WTC11 (cell line): ENCODE measurements at regions not wholly inside any gene's neighbourhood (a gene's known extent, or its start where the extent isn't known, plus 50 kb on each side); places are given as distances from the start of the nearest gene placed in this dataset.

Experiments
- ATAC-seq: fragments of 200-7000 bp; cut with Tn5 transposase; 2 replicates; pipeline ENCODE4 v1.10.0; 2021; ENCODE audit warnings: mild to moderate bottlenecking, moderate library complexity
- CTCF ChIA-PET: fragments of 300-600 bp; sonication (Branson Sonifier 250); formaldehyde crosslinking; loops from one replicate; lab custom pipeline; 2021; ENCODE audit warnings: antibody characterized with exemption; lab: Charles Lee
- POLR2A ChIA-PET: fragments of 350-600 bp; sonication (Branson Sonifier 250); formaldehyde crosslinking; loops from one replicate; lab custom pipeline; 2021; ENCODE audit warnings: antibody characterized with exemption; lab: Charles Lee
- DNase-seq: peaks from one replicate; pipeline ENCODE4 v3.0.0; 2021; ENCODE audit warnings: low spot score
- H3K27ac Mint-ChIP-seq: 2 replicates; pipeline ENCODE4 v1.8.0; 2021; ENCODE audit warnings: mixed read lengths
- H3K27me3 Mint-ChIP-seq: 2 replicates; pipeline ENCODE4 v1.8.0; 2021; ENCODE audit warnings: low read depth, mild to moderate bottlenecking, moderate library complexity, mixed read lengths
- H3K36me3 Mint-ChIP-seq: 2 replicates; pipeline ENCODE4 v1.8.0; 2021; ENCODE audit warnings: mixed read lengths
- H3K4me1 Mint-ChIP-seq: 2 replicates; pipeline ENCODE4 v1.8.0; 2022; ENCODE audit warnings: mixed read lengths
- H3K4me3 Mint-ChIP-seq: 2 replicates; pipeline ENCODE4 v1.8.0; 2021; ENCODE audit warnings: mild to moderate bottlenecking, moderate library complexity, mixed read lengths
- H3K9me3 Mint-ChIP-seq: 2 replicates; pipeline ENCODE4 v1.8.0; 2021; ENCODE audit warnings: mixed read lengths
- ATF1 ChIP-seq: sonication (generic); formaldehyde crosslinking; IDR thresholded peaks from 2 replicates; pipeline ENCODE4 v1.8.1; 2023; ENCODE audit warnings: mild to moderate bottlenecking, moderate library complexity, missing genetic modification reagents
- CREB1 ChIP-seq: sonication (generic); formaldehyde crosslinking; IDR thresholded peaks from 2 replicates; pipeline ENCODE4 v1.8.0; 2023; ENCODE audit warnings: mild to moderate bottlenecking, missing genetic modification reagents
- CREM ChIP-seq: sonication (generic); formaldehyde crosslinking; IDR thresholded peaks from 2 replicates; pipeline ENCODE4 v1.8.1; 2022; ENCODE audit warnings: mild to moderate bottlenecking, missing genetic modification reagents, moderate library complexity
- GTF2I ChIP-seq: fragments of 250-450 bp; sonication (Bioruptor Pico); conservative IDR thresholded peaks from 2 replicates; pipeline ENCODE4 v1.4.0; 2021; ENCODE audit warnings: mild to moderate bottlenecking
- NFATC4 ChIP-seq: fragments of 250-450 bp; sonication (Bioruptor Pico); IDR thresholded peaks from 2 replicates; pipeline ENCODE4 v1.9.0; 2021; ENCODE audit warnings: mild to moderate bottlenecking
- NR3C1 ChIP-seq: sonication (generic); formaldehyde crosslinking; conservative IDR thresholded peaks from 2 replicates; pipeline ENCODE4 v1.8.1; 2023; ENCODE audit warnings: low read depth, mild to moderate bottlenecking, missing genetic modification reagents
- OVOL2 ChIP-seq: fragments of 250-450 bp; sonication (Bioruptor Pico); IDR thresholded peaks from 2 replicates; pipeline ENCODE4 v1.9.0; 2021; ENCODE audit warnings: mild to moderate bottlenecking, borderline replicate concordance
- PRRX2 ChIP-seq: fragments of 250-450 bp; sonication (Bioruptor Pico); IDR thresholded peaks from 2 replicates; pipeline ENCODE4 v1.8.0; 2021; ENCODE audit warnings: mild to moderate bottlenecking
- RORB ChIP-seq: fragments of 250-450 bp; sonication (Bioruptor Pico); IDR thresholded peaks from 2 replicates; pipeline ENCODE4 v1.9.0; 2021; ENCODE audit warnings: mild to moderate bottlenecking
- TEAD4 ChIP-seq: sonication (generic); formaldehyde crosslinking; IDR thresholded peaks from 2 replicates; pipeline ENCODE4 v1.8.0; 2022; ENCODE audit warnings: mild to moderate bottlenecking, missing genetic modification reagents
- ZNF121 ChIP-seq: sonication (generic); formaldehyde crosslinking; IDR thresholded peaks from 2 replicates; pipeline ENCODE4 v1.8.0; 2023; ENCODE audit warnings: missing genetic modification reagents
- ZNF219 ChIP-seq: sonication (generic); formaldehyde crosslinking; IDR thresholded peaks from 2 replicates; pipeline ENCODE4 v1.8.0; 2023; ENCODE audit warnings: missing genetic modification reagents, mild to moderate bottlenecking, borderline replicate concordance
- ZNF281 ChIP-seq: sonication (generic); formaldehyde crosslinking; IDR thresholded peaks from 2 replicates; pipeline ENCODE4 v1.8.0; 2023; ENCODE audit warnings: mild to moderate bottlenecking, missing genetic modification reagents
- ZNF425 ChIP-seq: fragments of 250-450 bp; sonication (Bioruptor Pico); conservative IDR thresholded peaks from 2 replicates; pipeline ENCODE4 v1.9.0; 2021; ENCODE audit warnings: mild to moderate bottlenecking
- TF ChIP-seq, protein P1 (sequence below): fragments of 200-600 bp; IDR thresholded peaks from 2 replicates; pipeline ENCODE4 v1.8.0; 2022; ENCODE audit warnings: antibody characterized with exemption
- TF ChIP-seq, protein P2 (sequence below): fragments of 250-450 bp; sonication (Bioruptor Pico); IDR thresholded peaks from 2 replicates; pipeline ENCODE4 v2.1.2; 2022; ENCODE audit warnings: mild to moderate bottlenecking, moderate library complexity
- TF ChIP-seq, protein P3 (sequence below): sonication (generic); formaldehyde crosslinking; conservative IDR thresholded peaks from 2 replicates; pipeline ENCODE4 v1.8.1; 2023; ENCODE audit warnings: mild to moderate bottlenecking, low read depth, missing genetic modification reagents, moderate library complexity

DNA sequence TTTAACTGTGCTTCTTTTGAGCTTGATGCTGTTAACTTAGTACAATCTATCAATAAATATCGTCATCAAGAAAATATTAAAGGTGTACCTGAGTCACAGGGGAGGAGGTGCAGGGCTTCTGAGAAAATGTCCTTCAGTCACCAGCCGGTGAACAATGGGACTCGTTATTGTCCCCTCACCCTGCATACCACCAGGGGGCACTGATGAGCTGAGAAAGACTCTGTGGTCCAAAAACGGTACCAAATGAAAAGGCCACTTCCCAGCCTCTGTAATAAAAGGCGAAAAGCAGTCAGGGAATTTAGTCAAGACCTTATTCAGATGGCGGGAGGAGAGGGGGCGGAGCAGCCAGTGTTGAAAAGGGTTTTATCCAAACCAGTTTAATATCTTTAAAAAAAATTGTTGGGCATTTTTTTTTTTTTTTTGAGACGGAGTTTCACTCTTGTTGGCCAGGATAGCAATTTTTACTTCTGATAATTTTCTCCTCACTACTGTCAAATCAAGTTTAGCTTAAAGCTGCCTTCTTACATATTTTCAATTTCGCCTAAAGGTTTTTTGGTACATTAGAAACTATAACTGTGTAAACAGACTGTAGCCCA is 271.9 kb upstream of the ADAMTS16 start:
- DNase-seq = peak; percentile 82
- H3K27ac Mint-ChIP-seq = no peak overlapping the region
- ChIA-PET POLR2A (no interaction called here), CTCF (interaction anchor here (0.6 to 1.5 kb wide), 20 partner anchors 8 to 1038 kb away, joined by 3 to 11 read pairs (median 4); partner anchors contain the start of gene ICE1)
- H3K9me3 Mint-ChIP-seq = 0 out of 2 replicates have a peak, but pooled peaks cover 9% of the 10 kb centered on the region
- H3K4me3 Mint-ChIP-seq = no peak overlapping the region
- no peaks in the 10 kb centered on the region; the same call in 1 of the 2 replicates for H3K27me3 Mint-ChIP-seq
- TF ChIP-seq, protein P1, sequence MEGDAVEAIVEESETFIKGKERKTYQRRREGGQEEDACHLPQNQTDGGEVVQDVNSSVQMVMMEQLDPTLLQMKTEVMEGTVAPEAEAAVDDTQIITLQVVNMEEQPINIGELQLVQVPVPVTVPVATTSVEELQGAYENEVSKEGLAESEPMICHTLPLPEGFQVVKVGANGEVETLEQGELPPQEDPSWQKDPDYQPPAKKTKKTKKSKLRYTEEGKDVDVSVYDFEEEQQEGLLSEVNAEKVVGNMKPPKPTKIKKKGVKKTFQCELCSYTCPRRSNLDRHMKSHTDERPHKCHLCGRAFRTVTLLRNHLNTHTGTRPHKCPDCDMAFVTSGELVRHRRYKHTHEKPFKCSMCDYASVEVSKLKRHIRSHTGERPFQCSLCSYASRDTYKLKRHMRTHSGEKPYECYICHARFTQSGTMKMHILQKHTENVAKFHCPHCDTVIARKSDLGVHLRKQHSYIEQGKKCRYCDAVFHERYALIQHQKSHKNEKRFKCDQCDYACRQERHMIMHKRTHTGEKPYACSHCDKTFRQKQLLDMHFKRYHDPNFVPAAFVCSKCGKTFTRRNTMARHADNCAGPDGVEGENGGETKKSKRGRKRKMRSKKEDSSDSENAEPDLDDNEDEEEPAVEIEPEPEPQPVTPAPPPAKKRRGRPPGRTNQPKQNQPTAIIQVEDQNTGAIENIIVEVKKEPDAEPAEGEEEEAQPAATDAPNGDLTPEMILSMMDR = peak; percentile 76
- no peak for TF ChIP-seq RORB
- no peak for TF ChIP-seq OVOL2 (CRISPR knock-in tag)
- H3K36me3 Mint-ChIP-seq = no peaks in the 10 kb centered on the region
- ATAC-seq = peak; percentile 86
- H3K4me1 Mint-ChIP-seq = peaks cover 8% of the 10 kb centered on the region; the same call in 1 of the 2 replicates

DNA sequence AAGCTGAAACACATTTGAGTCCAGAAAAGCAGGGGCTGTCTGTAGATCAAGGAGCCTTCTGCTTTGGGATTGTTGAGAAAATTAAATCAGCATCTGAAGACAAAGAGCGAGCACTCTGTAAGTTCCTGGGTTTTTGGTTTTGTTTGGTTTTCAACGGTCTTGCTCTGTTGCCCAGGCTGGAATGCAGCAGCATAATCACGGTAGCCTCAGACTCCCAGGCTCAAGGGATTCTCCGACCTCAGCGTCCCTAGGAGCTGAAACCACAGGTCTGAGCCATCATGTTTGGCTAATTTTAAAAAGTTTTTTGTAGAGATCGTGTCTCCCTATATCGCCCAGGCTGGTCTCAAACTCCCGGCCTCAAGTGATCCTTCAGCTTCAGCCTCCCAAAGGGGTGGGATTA is 266.5 kb upstream of the ADAMTS16 start:
- POLR2A ChIA-PET = no interaction called here
- ATAC-seq (no peak), DNase-seq (no peak)
- Mint-ChIP-seq H3K4me1 (peaks cover 5% of the 10 kb centered on the region; the same call in 1 of the 2 replicates), H3K4me3 (no peak overlapping the region), H3K27ac (no peak overlapping the region), H3K36me3 (no peaks in the 10 kb centered on the region), H3K9me3 (no peaks in the 10 kb centered on the region), H3K27me3 (no peaks in the 10 kb centered on the region; the same call in 1 of the 2 replicates)
- TF ChIP-seq NFATC4 (CRISPR knock-in tag) = no peak
- no peak for TF ChIP-seq ATF1 (CRISPR knock-in tag)
- no peak for TF ChIP-seq CREM (CRISPR knock-in tag)
- CTCF ChIA-PET = no interaction called here

DNA sequence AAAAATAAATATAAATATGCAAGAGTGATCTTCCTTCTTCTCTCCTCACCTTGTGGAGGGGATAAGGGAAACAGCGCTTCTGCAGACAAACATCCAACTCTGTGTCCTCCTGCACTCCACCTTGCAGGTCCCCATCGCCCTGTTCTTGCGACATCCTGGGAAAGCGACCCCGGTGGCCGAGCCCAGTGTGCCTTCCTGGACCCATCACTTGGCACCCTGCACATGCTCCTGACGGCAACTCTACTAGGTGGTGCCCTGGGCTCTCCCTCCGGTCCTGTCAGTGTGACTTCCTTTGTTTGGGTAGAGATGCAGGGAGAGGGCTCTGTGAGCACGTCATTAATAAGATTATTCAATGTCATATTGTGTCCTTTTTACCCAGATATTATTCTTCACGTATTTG is 266.0 kb upstream of the ADAMTS16 start:
- no peaks in the 10 kb centered on the region for H3K9me3 Mint-ChIP-seq
- CTCF ChIA-PET = no interaction called here
- H3K27me3 Mint-ChIP-seq = no peaks in the 10 kb centered on the region; the same call in 1 of the 2 replicates

DNA sequence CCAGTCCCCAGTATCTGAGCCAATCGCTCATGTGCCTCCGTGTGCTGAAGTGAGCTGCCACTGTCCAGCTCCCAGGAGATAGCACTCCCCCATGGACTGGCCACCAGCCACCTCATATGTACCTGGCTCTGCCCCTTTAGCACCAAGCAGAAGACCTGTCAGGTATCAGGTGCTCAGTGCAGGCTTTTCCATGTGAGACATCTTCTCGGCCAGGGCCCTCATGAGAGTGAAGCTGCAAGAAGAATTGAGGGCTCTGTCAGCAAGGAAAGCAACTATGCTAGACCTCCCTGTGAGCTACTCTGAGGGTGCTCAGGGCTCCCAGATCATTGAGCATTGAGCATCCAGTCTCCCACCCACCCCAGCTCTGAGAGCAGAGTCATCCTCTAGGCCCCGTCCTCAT is 264.2 kb upstream of the ADAMTS16 start:
- Mint-ChIP-seq H3K9me3 (no peaks in the 10 kb centered on the region), H3K27me3 (no peaks in the 10 kb centered on the region), H3K36me3 (no peaks in the 10 kb centered on the region), H3K27ac (no peak overlapping the region), H3K4me1 (peaks cover 10% of the 10 kb centered on the region), H3K4me3 (no peak overlapping the region)
- ChIA-PET CTCF (interaction anchor here (0.7 to 1.3 kb wide), 3 partner anchors 7 to 619 kb away, joined by 3 to 7 read pairs (median 5); partner anchors contain the start of gene ADAMTS16), POLR2A (no interaction called here)
- no peak for DNase-seq
- ATAC-seq = no peak
- TF ChIP-seq CREB1 (CRISPR knock-in tag) = no peak
- TF ChIP-seq ZNF219 (CRISPR knock-in tag) = no peak
- TF ChIP-seq TEAD4 (CRISPR knock-in tag) = no peak
- no peak for TF ChIP-seq ZNF281 (CRISPR knock-in tag)
- TF ChIP-seq NR3C1 (CRISPR knock-in tag) = no peak
- no peak for TF ChIP-seq GTF2I (CRISPR knock-in tag)
- no peak for TF ChIP-seq ZNF425 (CRISPR knock-in tag)
- TF ChIP-seq ATF1 (CRISPR knock-in tag) = no peak

More for the DNA sequence above, 266.0 kb upstream of the ADAMTS16 start:
- no peak overlapping the region for H3K27ac Mint-ChIP-seq
- no peak for DNase-seq
- no peaks in the 10 kb centered on the region for H3K36me3 Mint-ChIP-seq
- TF ChIP-seq, protein P2, sequence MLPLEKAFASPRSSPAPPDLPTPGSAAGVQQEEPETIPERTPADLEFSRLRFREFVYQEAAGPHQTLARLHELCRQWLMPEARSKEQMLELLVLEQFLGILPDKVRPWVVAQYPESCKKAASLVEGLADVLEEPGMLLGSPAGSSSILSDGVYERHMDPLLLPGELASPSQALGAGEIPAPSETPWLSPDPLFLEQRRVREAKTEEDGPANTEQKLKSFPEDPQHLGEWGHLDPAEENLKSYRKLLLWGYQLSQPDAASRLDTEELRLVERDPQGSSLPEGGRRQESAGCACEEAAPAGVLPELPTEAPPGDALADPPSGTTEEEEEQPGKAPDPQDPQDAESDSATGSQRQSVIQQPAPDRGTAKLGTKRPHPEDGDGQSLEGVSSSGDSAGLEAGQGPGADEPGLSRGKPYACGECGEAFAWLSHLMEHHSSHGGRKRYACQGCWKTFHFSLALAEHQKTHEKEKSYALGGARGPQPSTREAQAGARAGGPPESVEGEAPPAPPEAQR (CRISPR knock-in tag) = no peak
- TF ChIP-seq, protein P3, sequence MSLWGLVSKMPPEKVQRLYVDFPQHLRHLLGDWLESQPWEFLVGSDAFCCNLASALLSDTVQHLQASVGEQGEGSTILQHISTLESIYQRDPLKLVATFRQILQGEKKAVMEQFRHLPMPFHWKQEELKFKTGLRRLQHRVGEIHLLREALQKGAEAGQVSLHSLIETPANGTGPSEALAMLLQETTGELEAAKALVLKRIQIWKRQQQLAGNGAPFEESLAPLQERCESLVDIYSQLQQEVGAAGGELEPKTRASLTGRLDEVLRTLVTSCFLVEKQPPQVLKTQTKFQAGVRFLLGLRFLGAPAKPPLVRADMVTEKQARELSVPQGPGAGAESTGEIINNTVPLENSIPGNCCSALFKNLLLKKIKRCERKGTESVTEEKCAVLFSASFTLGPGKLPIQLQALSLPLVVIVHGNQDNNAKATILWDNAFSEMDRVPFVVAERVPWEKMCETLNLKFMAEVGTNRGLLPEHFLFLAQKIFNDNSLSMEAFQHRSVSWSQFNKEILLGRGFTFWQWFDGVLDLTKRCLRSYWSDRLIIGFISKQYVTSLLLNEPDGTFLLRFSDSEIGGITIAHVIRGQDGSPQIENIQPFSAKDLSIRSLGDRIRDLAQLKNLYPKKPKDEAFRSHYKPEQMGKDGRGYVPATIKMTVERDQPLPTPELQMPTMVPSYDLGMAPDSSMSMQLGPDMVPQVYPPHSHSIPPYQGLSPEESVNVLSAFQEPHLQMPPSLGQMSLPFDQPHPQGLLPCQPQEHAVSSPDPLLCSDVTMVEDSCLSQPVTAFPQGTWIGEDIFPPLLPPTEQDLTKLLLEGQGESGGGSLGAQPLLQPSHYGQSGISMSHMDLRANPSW (CRISPR knock-in tag) = no peak
- TF ChIP-seq PRRX2 (no peak), ZNF121 (CRISPR knock-in tag) (no peak)
- TF ChIP-seq, all 79 proteins: peak for 0
- Mint-ChIP-seq H3K4me1 (0 out of 2 replicates have a peak, but pooled peaks cover 4% of the 10 kb centered on the region), H3K4me3 (no peak overlapping the region)
- POLR2A ChIA-PET = no interaction called here
- no peak for ATAC-seq
